GM18499 (cell line): ENCODE measurements at regions not wholly inside any gene's neighbourhood (a gene's known extent, or its start where the extent isn't known, plus 50 kb on each side); places are given as distances from the start of the nearest gene placed in this dataset.

Experiments used
- ATAC-seq: cut with Tn5 transposase; IDR thresholded peaks from one replicate; pipeline ENCODE4 v1.9.1; 2021; ENCODE audit warnings: moderate number of reproducible peaks; ENCODE audit not compliant: insufficient read depth, unreplicated experiment

DNA sequence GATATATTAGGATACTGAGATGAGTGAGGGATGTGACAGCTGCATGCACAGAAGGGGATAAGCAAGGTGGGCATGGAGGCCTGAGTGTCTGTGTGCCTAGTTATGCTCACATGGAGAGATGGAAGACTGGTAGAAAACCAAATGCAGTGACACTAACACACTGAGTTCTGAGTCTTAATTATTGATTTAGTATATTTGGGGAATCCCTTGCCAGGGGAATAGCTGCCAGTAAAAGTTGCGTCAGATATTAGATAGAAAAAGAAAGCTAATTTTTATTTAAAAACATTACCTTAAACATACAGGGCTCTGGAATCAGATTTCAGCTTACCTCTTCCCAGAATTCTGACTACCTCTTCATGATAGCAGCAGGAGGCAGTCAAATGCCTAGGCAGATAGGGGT is 620.5 kb downstream of the METTL15 start:
- ATAC-seq, result no peak

DNA sequence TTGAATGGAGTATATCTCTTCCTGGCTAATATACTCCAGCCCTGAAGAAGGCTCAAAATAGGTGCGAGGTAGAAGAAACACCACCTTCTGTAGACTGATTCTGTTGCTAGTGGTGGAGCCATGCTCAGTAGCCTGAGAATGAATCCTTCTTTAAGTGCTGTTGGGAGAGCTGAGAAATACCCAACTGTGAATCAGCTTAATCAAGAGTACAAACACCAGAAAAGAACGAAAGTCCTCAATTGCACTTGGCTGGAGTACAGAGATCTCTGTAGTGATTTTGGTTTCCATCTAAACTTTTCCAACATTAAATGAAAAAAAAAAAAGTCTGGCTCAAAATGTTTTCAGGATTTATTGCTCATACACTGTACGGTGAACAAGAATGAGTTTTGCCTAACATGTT is 619.1 kb downstream of the METTL15 start:
- no peak for ATAC-seq

DNA sequence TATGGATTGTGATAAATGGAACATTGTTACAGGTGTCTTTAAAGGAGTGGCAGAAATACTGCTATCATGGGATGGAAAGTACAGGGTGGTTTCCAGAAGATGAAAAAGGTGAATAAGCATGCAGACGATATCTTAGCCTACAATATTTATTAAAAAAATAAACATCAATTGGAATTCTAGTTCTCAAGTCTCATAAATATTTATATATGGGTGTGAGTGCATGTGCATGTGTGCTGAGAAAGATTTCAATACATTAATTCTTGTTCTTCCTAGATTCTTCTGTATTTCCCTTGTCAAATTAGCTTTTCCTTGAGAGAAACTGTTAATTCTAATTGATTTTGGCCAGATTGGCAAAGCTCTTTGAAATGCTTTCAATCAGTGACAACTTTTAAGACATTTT is 618.2 kb downstream of the METTL15 start:
- no peak for ATAC-seq

DNA sequence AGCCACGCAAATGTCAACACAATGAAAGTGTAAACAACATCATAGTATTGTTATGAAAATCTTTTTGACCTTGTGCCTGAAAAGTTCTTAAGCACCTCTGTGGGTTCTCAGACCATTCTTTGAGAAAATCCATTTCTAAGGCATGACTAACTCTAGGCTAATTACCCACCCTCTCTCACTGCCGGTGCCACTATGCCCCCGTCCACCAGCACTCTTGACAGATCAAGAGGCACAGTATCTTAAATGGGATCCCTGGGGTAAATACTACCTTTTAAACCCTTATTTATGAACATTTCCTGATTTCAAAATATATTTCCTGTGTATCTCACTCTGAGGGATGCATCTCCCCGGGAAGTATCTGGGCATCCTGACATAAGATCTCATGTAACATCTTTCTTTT is 607.5 kb downstream of the METTL15 start:
- ATAC-seq, result no peak

DNA sequence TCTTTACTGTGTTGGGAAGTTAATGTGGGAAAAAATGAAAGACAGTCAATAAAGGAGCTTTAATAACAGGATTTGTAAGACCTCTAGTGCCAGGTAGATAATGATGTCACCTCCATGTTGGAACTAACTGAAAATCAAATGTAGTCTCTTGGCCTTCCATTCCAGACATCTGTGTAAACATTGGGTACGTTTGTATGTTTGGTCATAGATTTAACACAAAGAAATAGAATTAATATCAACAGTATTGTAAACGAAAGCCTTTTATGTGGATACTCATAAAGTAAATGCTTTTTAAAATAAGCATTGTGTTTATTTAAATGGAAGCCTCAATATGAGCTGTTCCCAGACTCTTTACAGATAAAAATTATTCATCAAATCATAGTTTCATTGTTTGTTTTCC is 605.7 kb downstream of the METTL15 start:
- ATAC-seq, result no peak

DNA sequence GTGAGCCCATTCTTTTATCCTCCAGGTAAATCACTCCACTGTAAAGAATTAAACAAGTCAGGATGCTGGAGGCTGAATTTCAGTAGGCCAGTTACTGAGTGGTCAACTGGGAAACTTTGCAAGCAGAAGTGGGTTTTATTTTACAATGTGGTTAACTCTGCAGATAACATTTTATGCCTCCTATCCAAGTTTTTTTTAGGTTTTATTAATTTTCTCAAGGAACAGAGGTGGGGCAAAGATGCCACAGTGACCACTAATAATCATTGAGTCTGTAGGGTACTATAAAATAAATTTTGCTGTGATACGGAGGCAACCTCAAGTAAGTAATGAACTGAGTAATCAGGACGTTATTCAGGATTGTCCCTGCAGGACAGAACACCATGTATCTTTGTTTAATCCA is 599.9 kb downstream of the METTL15 start:
- no peak for ATAC-seq

DNA sequence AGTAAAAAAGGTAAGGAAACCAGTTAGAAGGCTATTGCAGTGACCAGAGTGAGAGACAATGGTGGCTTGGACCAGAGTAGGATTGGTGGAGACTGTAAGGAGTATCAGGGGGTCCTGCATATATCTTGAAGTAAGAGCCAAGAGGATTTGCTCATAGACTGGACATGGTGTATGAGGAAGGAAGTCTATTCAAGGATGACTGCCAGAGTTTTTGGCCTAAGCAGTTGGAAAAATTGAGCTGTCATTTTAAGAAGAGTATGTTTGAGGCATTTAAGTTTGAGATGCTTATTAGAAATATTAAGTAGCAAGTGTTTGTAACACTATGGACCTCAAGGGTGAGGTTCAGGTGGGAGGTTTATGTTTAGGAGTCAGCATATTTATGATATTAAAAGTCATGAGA is 596.6 kb downstream of the METTL15 start:
- ATAC-seq, result no peak

DNA sequence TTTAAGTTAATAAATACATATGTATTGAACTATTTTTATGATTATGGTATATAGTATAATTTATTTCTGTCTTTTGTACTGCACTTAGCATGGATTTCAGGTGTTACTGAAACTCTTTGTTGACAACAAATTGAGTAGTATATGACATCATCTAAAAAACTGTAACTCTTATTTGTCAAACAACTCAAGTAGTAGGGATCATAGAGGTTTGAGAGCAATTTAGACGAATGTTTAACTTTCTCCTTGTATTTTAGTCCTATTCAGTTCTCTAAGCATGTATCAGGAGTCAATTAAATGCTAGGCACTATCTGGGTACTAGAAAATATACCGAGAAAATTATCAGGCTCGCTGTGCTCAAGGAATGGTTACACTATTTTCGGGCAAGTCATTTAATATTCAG is 595.2 kb downstream of the METTL15 start:
- no peak for ATAC-seq

DNA sequence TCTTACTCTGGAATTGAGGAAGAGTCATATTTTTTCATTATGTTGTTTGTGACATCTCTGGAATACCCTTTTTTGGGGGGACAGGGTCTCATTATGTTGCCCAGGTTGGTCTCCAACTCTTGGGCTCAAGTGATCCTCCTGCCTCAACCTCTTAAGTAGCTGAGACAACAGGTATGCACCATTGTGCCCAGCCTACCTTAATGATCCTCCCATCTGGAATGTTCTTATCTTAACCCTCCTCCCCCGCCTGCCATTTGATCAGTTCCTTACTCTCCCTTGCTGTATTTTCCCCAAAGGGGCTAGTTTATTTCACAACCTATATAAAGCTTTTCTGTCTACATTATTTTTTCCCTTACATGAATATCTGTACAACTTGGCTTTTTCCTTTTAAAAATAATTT is 594.7 kb downstream of the METTL15 start:
- ATAC-seq, result no peak

DNA sequence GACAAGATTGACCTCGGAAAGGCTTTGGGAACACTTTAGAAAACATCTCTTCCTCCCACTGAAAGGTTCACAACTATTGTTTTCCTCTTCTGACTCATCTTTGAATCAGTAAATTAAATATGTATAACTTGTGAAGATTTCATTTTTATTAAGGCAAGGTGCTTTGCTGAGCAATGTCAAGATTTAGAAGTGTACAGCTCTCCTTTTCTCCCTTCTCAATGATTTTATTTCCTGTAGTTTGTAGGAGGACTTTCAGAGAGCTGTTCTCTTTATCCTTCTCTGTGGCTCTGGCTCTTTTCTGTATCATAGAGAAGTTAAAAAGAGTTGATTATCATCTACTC is 594.2 kb downstream of the METTL15 start:
- ATAC-seq, result no peak

DNA sequence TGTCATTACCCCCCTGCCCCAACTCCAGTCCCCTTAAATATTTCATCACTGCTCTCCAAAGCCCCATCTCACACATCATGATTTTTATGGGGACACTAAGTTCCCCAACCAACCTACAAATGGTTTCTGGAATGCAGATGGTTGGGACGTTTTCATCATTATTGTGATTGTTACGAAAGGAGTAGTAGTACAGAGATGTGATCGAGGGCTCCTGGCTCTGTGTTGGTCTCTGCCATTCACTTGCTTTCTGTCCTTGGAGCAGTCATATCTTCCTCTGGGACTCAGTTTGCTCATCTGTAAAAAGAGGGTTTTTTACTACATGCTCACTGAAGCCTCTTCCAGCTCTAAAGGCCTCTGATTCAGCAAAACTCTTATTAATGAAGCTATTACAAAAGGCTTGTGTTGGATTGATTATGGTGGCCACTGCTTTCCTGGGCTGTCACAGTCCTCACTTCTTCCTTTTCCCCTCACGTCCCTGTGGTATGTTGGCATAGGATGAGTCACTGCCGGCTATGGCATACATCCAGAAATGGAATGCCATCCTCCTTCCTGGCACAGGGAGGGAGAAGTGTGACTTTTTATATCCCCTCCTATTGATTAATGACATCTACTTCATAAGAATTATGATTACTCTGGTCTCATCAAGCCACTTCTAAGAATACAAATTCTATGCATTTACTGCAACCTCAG is 593.7 kb downstream of the METTL15 start:
- no peak for ATAC-seq

DNA sequence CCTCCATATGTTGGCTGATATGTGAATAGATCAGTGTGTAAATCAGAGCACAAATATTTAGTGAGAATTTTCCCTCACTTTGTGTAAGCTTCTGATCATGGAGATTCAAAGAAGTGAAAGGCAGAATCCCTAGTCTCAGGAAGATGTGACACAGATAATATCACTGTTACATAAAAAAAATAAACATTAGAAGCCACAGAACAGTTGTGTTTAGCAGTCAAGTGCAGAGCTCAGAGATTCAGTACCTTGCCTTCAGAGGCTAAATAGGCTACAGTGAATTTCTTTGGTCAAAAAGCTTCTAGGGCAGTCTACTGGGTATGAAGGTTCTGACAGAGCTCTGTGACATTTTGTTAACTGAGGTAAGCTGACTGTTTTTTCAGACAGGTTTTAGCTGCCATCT is 591.5 kb downstream of the METTL15 start:
- no peak for ATAC-seq

DNA sequence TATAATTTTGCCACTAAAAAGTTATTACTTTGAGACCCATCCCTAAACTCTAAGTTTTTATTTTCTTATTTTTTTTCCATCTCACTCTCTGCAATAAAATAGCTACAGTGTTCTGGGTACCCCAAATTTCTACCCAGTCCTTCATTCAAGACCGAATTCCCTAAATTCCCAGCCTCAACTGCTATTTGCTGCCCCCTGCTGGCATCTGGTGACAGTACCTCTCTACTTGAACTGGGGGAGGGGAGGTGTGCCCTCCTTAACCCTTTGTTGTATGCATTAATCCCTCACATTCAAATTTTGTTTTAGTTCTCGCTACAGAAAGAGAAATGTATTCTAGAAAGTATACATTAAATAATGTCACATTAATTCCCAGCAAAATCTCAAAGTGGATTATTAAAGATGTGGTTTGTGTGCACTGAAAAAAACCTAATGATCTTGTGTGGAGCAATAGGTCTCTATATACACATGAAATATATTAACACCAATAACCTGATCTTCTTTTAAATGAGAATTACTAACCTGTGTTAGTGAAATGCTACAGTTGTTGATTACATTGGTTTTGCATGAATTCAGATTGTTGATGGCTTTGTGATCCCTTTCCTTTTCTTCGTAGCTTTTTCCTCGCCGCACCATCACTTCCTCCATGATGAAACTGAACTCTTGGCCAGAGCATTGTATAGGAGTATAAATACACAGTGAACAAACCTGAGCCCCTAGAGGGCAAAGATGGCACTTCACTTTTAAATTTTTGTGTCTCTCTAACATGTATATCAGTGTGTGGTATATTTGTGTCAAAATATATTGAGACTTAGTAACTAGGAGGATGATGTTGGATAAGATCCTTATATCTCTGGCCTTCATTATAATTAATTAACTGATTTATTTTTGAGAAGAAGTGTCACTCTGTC is 590.0 kb downstream of the METTL15 start:
- no peak for ATAC-seq

DNA sequence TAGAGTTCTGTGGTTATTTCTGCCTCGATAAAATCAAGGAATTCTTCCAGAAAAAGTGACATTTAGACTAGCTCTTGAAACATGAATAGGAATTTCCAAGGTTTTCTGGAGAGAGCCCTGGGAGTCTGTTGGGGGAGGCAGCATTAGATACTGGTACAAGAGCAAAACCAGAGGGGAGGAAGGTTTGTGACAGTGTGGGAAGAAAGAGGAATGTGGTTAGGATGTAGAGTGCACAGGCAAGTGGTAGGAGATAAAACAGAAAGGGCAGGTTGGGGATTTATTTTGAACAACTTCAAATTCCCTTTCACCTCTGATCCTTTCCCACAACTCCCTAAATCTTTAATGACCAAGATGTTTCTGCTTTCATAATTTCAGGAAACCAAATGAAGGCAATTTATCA is 588.4 kb downstream of the METTL15 start:
- no peak for ATAC-seq

DNA sequence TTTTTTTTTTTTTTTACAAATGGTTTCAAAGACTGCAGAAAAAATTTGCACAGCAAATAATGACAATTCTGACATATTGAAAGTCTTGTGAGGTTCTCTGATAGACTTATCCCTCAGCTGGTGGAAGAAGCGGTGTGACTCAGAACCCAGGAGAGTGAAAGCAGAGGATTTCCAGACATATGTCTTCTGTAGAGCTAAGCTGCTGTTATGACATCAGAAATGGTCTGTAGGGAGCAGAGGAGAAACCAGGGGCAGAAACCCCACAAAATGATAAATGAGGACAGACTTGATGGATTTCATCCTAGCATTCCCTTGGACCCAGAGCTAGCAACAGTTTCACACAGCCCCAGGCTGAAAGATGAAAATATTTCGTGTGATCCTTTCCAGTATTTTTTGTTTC is 582.6 kb downstream of the METTL15 start:
- no peak for ATAC-seq

DNA sequence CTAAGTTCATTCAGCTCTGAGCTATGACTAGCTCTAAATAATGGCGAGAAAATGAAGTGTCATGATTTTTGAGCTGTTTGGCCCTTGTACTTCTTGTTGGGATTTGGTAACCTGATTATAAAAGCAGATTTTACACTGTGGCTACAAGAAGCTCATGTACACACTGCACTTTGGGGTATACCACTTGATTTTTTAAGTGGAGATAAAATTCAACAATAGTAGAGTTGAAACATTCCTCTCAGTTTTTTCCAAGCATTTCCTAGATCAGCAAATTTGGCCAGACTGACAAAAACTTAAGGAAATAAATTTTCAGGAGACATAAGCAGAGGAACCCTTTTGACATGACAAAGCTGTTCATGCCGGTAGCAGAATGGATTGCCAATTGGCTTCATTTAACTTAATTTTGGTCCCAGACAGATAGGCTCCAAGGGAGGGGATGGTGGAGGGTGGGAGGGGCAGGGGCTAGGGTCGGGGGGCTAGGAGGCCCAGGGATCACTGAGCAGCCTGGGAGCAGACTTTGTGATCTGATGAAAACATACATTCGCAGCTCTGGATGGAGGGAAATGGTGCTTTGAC is 575.9 kb downstream of the METTL15 start:
- ATAC-seq, result no peak

DNA sequence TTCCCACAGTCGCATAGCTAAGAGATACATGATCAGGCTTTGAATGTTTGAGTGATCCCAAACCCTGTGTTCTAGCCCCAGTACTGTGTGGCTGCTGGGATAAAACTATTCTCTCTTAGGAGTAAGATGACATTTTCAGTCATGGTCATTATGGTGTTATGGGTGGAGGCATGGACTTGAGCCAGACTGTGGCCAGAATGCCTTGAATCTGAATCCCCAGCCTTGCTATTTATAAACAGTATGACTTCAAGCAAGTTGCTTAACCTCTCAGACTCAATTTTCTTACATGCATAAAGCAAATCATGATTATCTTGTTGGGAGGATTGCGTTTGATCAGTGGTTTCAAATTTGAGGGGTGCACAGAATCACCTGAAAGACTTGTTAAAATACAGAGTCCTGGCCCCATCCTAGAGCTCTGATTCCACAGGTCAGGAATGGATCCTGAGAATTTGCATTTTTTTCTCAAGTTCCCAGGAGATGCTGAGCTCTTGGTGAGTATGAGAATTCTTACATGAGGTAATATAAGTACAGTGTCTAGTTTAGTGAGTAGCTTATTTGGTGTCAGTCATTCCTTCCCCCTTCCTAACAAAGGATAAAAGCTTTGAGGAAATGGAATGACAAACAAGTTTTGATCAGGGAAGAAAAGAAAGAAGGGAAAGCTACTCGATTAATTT is 571.7 kb downstream of the METTL15 start:
- no peak for ATAC-seq

DNA sequence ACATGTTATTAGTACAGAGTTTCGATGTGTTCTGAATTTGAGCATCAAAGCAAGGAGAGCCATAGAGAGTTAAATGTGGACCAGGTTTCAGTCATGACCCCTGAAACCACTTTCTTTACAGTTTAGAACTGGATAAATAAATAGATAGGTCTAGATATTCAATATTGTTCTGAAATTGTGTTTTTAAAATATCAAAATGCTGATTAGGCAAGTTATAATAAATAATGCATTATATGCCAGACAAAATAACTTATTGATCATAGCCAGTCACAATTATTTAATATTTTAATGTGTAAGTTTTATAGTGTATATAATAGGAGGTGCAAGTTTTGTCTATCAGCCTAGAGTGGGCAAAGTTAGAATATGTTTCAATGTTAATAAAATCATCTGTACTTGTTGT is 569.5 kb downstream of the METTL15 start:
- ATAC-seq, result no peak

DNA sequence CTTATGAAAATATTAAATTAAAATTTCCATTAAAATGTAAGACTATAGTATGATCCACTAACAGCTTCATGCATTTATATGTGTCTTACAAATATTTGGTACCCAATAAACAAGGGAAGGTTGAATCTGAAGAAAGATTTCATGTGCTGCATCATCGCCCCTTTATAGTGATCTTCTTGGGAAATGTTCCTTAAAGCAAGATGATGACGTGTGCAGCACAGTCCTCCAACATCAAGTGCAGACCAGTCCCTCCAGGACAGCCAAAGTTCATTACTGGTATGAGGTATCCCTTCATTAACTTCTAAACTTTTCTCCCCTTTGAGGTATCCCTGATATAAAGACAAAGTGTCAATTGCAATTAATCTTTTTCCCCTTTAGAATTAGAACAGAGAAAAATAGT is 567.0 kb downstream of the METTL15 start:
- no peak for ATAC-seq

DNA sequence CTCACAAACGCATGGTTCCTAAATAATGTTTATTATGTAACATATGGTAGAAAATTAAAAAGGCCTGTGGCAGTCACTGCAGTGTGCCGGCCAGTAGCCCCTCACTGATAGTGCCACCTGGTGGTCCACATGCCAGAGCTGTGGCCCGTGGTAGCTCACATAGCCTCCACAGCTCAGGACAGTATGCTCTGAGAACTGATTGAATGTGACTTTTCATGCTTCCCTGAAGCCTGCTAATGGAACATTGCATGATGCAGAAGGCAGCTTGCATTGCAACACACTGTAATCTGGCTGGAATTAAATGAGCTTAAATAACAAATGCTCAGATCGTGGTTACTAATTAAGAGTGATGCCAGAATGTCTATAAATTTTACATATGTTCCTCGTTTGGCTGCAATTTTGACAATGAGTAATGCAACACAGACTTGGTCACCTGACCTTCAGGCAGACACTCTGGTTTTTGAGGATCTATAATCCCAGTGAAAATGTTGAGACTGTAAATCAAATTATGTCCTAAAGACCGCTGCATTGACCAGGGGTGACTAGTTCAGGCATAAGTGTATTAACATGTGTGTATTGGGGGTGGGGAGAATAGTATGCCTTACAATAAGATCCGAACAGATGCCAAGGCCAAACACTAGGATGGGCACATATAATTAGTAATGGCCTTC is 566.4 kb downstream of the METTL15 start:
- ATAC-seq, result no peak
